HG02571 (cell line): ENCODE measurements at regions not wholly inside any gene's neighbourhood (a gene's known extent, or its start where the extent isn't known, plus 50 kb on each side); places are given as distances from the start of the nearest gene placed in this dataset.

Experiments used
- ATAC-seq: cut with Tn5 transposase; IDR thresholded peaks from one replicate; pipeline ENCODE4 v1.9.1; 2021; ENCODE audit warnings: mild to moderate bottlenecking, moderate library complexity; ENCODE audit not compliant: unreplicated experiment

GRCh38 chr2:16019617-16020351 is 79.4 kb downstream of the MYCN start:
- no peak for ATAC-seq

- no peak for ATAC-seq
Measured at GRCh38 chr2:16019060-16019480, 78.7 kb downstream of the MYCN start.

- ATAC-seq, result no peak
Measured at GRCh38 chr2:16018277-16019059, 78.1 kb downstream of the MYCN start.

GRCh38 chr2:16016282-16016681 is 75.9 kb downstream of the MYCN start:
- no peak for ATAC-seq

- no peak for ATAC-seq
Measured at GRCh38 chr2:16015903-16016265, 75.5 kb downstream of the MYCN start.

- no peak for ATAC-seq
Measured at GRCh38 chr2:16015210-16015902, 75.0 kb downstream of the MYCN start.

GRCh38 chr2:16014802-16015201 is 74.5 kb downstream of the MYCN start:
- no peak for ATAC-seq

- no peak for ATAC-seq
Measured at GRCh38 chr2:16014041-16014787, 73.9 kb downstream of the MYCN start.

GRCh38 chr2:16013359-16013911 is 73.1 kb downstream of the MYCN start:
- ATAC-seq, result no peak

- ATAC-seq, result no peak
Measured at GRCh38 chr2:16012626-16013358, 72.4 kb downstream of the MYCN start.

- ATAC-seq, result no peak
Measured at GRCh38 chr2:16012029-16012596, 71.8 kb downstream of the MYCN start.

GRCh38 chr2:16011621-16011960 is 71.2 kb downstream of the MYCN start:
- no peak for ATAC-seq

GRCh38 chr2:16010951-16011620 is 70.7 kb downstream of the MYCN start:
- no peak for ATAC-seq

GRCh38 chr2:16010011-16010410 is 69.7 kb downstream of the MYCN start:
- ATAC-seq, result no peak

- no peak for ATAC-seq
Measured at GRCh38 chr2:16009560-16009959, 69.2 kb downstream of the MYCN start.

- no peak for ATAC-seq
Measured at GRCh38 chr2:16008856-16009255, 68.5 kb downstream of the MYCN start.

GRCh38 chr2:16008331-16008850 is 68.0 kb downstream of the MYCN start:
- ATAC-seq, result no peak

GRCh38 chr2:16007167-16007934 is 67.0 kb downstream of the MYCN start:
- no peak for ATAC-seq
